Tibial nerve (tissue), 4 donors: ENCODE measurements at regions not wholly inside any gene's neighbourhood (a gene's known extent, or its start where the extent isn't known, plus 50 kb on each side); places are given as distances from the start of the nearest gene placed in this dataset.

Experiments
- CTCF ChIP-seq, 5 experiments: fragments of 200-600 bp in 3 of 5; fragments of 450-650 bp in 2 of 5; sonication (generic) in 3 of 5; IDR thresholded peaks; one replicate each; pipeline ENCODE4 v1.5.1; 2016 to 2019; ENCODE audit warnings: antibody characterized with exemption in 5 of 5, mild to moderate bottlenecking in 3 of 5, moderate library complexity in 2 of 5
- EP300 ChIP-seq, 2 donors: sonication (generic); formaldehyde crosslinking; IDR thresholded peaks; one replicate each; pipeline ENCODE4 v1.6.1; 2017; ENCODE audit warnings: antibody characterized with exemption in 2 of 2, mild to moderate bottlenecking in 1 of 2

GRCh38 chr10:25094590-25094989 lies 78.2 kb downstream of the THNSL1 start:
- no peak for TF ChIP-seq CTCF (IDR thresholded peaks at IDR 0.05)
- TF ChIP-seq EP300 (IDR thresholded peaks at IDR 0.05), result no peak
